ENCODE measurements at regions not wholly inside any gene's neighbourhood (a gene's known extent, or its start where the extent isn't known, plus 50 kb on each side); places are given as distances from the start of the nearest gene placed in this dataset.

- Histone ChIP-seq H3K36me3 (ENCODE audit: low read depth) (no peaks in the 10 kb centered on the region), H3K4me3 (no peak overlapping the region), H3K9me3 (no peaks in the 10 kb centered on the region), H3K4me1 (ENCODE audit: low read depth) (no peaks in the 10 kb centered on the region)
- DNase-seq (no peak), ATAC-seq (no peak)
- intact Hi-C loops (cut with DNase I, micrococcal nuclease) = no loop called here
- no peak for TF ChIP-seq CTCF (IDR thresholded peaks at IDR 0.05)
These were observed 935.1 kb upstream of the MAP3K7 start for GRCh38 chr6:91521999-91522398.

GRCh38 chr6:91509711-91510110 lies 922.8 kb upstream of the MAP3K7 start:
- Histone ChIP-seq H3K36me3 (ENCODE audit: low read depth) (no peaks in the 10 kb centered on the region), H3K9me3 (no peaks in the 10 kb centered on the region), H3K4me3 (no peak overlapping the region), H3K4me1 (ENCODE audit: low read depth) (no peaks in the 10 kb centered on the region)
- peak in 1 of 3 donors; percentile 9 for DNase-seq
- TF ChIP-seq CTCF (IDR thresholded peaks at IDR 0.05) = no peak
- intact Hi-C loops (cut with DNase I, micrococcal nuclease) = no loop called here
- peak; percentile 89 for ATAC-seq

- Histone ChIP-seq H3K36me3 (ENCODE audit: low read depth) (no peaks in the 10 kb centered on the region), H3K9me3 (no peaks in the 10 kb centered on the region), H3K4me1 (ENCODE audit: low read depth) (no peaks in the 10 kb centered on the region), H3K4me3 (no peak overlapping the region)
- ATAC-seq (peak; percentile 65), DNase-seq (no peak)
- no peak for TF ChIP-seq CTCF (IDR thresholded peaks at IDR 0.05)
- intact Hi-C loops (cut with DNase I, micrococcal nuclease) = no loop called here
These were observed 922.2 kb upstream of the MAP3K7 start for GRCh38 chr6:91509039-91509438.

- ATAC-seq = peak; percentile 79
- intact Hi-C loops (cut with DNase I, micrococcal nuclease) = no loop called here
- no peaks in the 10 kb centered on the region for H3K36me3 ChIP-seq (ENCODE audit: low read depth)
- no peak for TF ChIP-seq CTCF (IDR thresholded peaks at IDR 0.05)
- no peak for DNase-seq
- H3K4me1 ChIP-seq (ENCODE audit: low read depth) = no peaks in the 10 kb centered on the region
- H3K9me3 ChIP-seq = no peaks in the 10 kb centered on the region
- no peak overlapping the region for H3K4me3 ChIP-seq
These were observed 919.6 kb upstream of the MAP3K7 start for GRCh38 chr6:91506509-91506908.

- ATAC-seq = no peak
- Histone ChIP-seq H3K9me3 (no peaks in the 10 kb centered on the region), H3K36me3 (ENCODE audit: low read depth) (no peaks in the 10 kb centered on the region), H3K4me3 (no peak overlapping the region), H3K4me1 (ENCODE audit: low read depth) (no peaks in the 10 kb centered on the region)
- intact Hi-C loops (cut with DNase I, micrococcal nuclease) = no loop called here
- DNase-seq = no peak
- TF ChIP-seq CTCF (IDR thresholded peaks at IDR 0.05) = no peak
These were observed 918.3 kb upstream of the MAP3K7 start for GRCh38 chr6:91505199-91505598.

- Histone ChIP-seq H3K9me3 (no peaks in the 10 kb centered on the region), H3K4me3 (no peak overlapping the region), H3K4me1 (ENCODE audit: low read depth) (no peaks in the 10 kb centered on the region), H3K36me3 (ENCODE audit: low read depth) (no peaks in the 10 kb centered on the region)
- TF ChIP-seq CTCF (IDR thresholded peaks at IDR 0.05) = no peak
- no peak for DNase-seq
- intact Hi-C loops (cut with DNase I, micrococcal nuclease) = no loop called here
- ATAC-seq = no peak
These were observed 915.1 kb upstream of the MAP3K7 start for GRCh38 chr6:91501930-91502329.
